Endothelial cell of umbilical vein (primary cell): ENCODE measurements at regions not wholly inside any gene's neighbourhood (a gene's known extent, or its start where the extent isn't known, plus 50 kb on each side); places are given as distances from the start of the nearest gene placed in this dataset.

ENCODE experiments used
- BruUV-seq: library from RNA; stranded (reverse); fragments of 400-500 nt; replicated peaks from 2 replicates; lab custom pipeline; 2021; lab: Mats Ljungman, UMichigan
- CTCF ChIA-PET: fragments of 300-600, 350-600 bp; sonication (Branson Sonifier 250); formaldehyde crosslinking; loops from one replicate; lab custom pipeline; 2021; ENCODE audit warnings: antibody characterized with exemption, inconsistent platforms; lab: Charles Lee
- POLR2A ChIA-PET: fragments of 300-600, 350-600 bp; sonication (Branson Sonifier 250); formaldehyde crosslinking; loops from one replicate; lab custom pipeline; 2021; ENCODE audit warnings: antibody characterized with exemption, inconsistent platforms; lab: Charles Lee
- DNase-seq: peaks from one replicate; pipeline ENCODE4 v3.0.0-alpha.2; 2011; ENCODE audit warnings: low read depth, low spot score
- FAIRE-seq: peaks from 2 replicates; lab custom pipeline; 2011; peaks lifted over from hg19 to GRCh38; lab: Jason Lieb, UNC
- H2AFZ ChIP-seq: 2 replicates; pipeline ENCODE4 v1.6.0; 2012; ENCODE audit warnings: low read depth, low read length, control low read depth, inconsistent platforms
- H3K27ac ChIP-seq: 2 replicates; pipeline ENCODE4 v1.5.1; 2011; ENCODE audit warnings: low read depth, mild to moderate bottlenecking, control low read depth, low read length, moderate library complexity; ENCODE audit not compliant: insufficient read depth
- H3K27me3 ChIP-seq, 2 experiments: 2 replicates each; pipeline versions ENCODE4 v1.6.0 to v1.6.1; 2011; ENCODE audit warnings: low read length in 2 of 2, mixed read lengths in 1 of 2; ENCODE audit not compliant: control insufficient read depth in 2 of 2, insufficient read depth in 2 of 2
- H3K36me3 ChIP-seq, 2 experiments: 2 replicates in 1 of 2; 3 replicates in 1 of 2; pipeline ENCODE4 v1.5.1; 2011; ENCODE audit warnings: low read length in 2 of 2, mild to moderate bottlenecking in 1 of 2, moderate library complexity in 1 of 2; ENCODE audit not compliant: control insufficient read depth in 2 of 2, insufficient read depth in 2 of 2; ENCODE audit errors: extremely low read depth in 1 of 2
- H3K4me1 ChIP-seq: 3 replicates; pipeline ENCODE4 v1.5.1; 2011; ENCODE audit warnings: mild to moderate bottlenecking, low read length; ENCODE audit not compliant: control insufficient read depth, insufficient read depth; ENCODE audit errors: extremely low read depth
- H3K4me2 ChIP-seq: 2 replicates; pipeline ENCODE4 v1.6.1; 2011; ENCODE audit warnings: low read length, control low read depth, mixed read lengths; ENCODE audit not compliant: insufficient read depth
- H3K4me3 ChIP-seq, 3 experiments: fragments of 200-600 bp in 1 of 3; sonication (generic), shearing (Covaris generic) in 1 of 3; replicated peaks in 1 of 3; 2 replicates each; pipeline ENCODE4 v1.5.1; 2011 to 2016; ENCODE audit warnings: control low read depth in 3 of 3, low read length in 3 of 3, mild to moderate bottlenecking in 2 of 3, inconsistent platforms in 1 of 3, low read depth in 1 of 3, moderate library complexity in 1 of 3; ENCODE audit not compliant: insufficient read depth in 1 of 3
- H3K79me2 ChIP-seq: 2 replicates; pipeline ENCODE4 v1.6.0; 2012; ENCODE audit warnings: low read length, inconsistent platforms; ENCODE audit not compliant: control insufficient read depth, insufficient read depth
- H3K9ac ChIP-seq: replicated peaks from 2 replicates; pipeline ENCODE3; 2011; ENCODE audit warnings: low read length, control low read depth; ENCODE audit not compliant: insufficient read depth; ENCODE audit errors: extremely low read depth
- H3K9me1 ChIP-seq: replicated peaks from 3 replicates; pipeline ENCODE4 v1.6.0; 2011; ENCODE audit warnings: mild to moderate bottlenecking, low read length; ENCODE audit not compliant: control insufficient read depth, insufficient read depth; ENCODE audit errors: extremely low read depth
- H3K9me3 ChIP-seq: replicated peaks from 2 replicates; pipeline ENCODE4 v1.5.1; 2012; ENCODE audit warnings: low read length, inconsistent platforms; ENCODE audit not compliant: control insufficient read depth, insufficient read depth
- H4K20me1 ChIP-seq: replicated peaks from 2 replicates; pipeline ENCODE3; 2011; ENCODE audit warnings: mild to moderate bottlenecking, low read length; ENCODE audit not compliant: control insufficient read depth, insufficient read depth; ENCODE audit errors: extremely low read depth
- EZH2 ChIP-seq: IDR thresholded peaks from 2 replicates; pipeline ENCODE4 v1.6.1; 2012; ENCODE audit warnings: borderline replicate concordance, low read depth, mild to moderate bottlenecking, moderate library complexity, low read length, inconsistent platforms; ENCODE audit not compliant: severe bottlenecking
- FOS ChIP-seq: IDR thresholded peaks from 2 replicates; pipeline ENCODE4 v1.6.1; 2011; ENCODE audit warnings: mild to moderate bottlenecking, low read length, moderate library complexity, borderline replicate concordance; ENCODE audit not compliant: insufficient read depth
- GATA2 ChIP-seq: IDR thresholded peaks from 2 replicates; pipeline ENCODE4 v1.7.0; 2011; ENCODE audit warnings: low read depth, mild to moderate bottlenecking, moderate library complexity, mixed read lengths, low read length; ENCODE audit not compliant: insufficient read length, insufficient read depth
- JUN ChIP-seq: IDR thresholded peaks from 2 replicates; pipeline ENCODE4 v1.6.1; 2011; ENCODE audit warnings: borderline replicate concordance, low read depth; ENCODE audit not compliant: insufficient read length, insufficient read depth
- MYC ChIP-seq: IDR thresholded peaks from one replicate; pipeline ENCODE4 v1.6.1; 2011; ENCODE audit warnings: mild to moderate bottlenecking, low read depth, low read length
- POLR2A ChIP-seq: IDR thresholded peaks from 2 replicates; pipeline ENCODE4 v1.6.1; 2012; ENCODE audit warnings: low read depth, mild to moderate bottlenecking, control low read depth, low read length
- POLR2AphosphoS5 ChIP-seq: IDR thresholded peaks from 2 replicates; pipeline ENCODE4 v1.6.1; 2012; ENCODE audit warnings: low read depth, mild to moderate bottlenecking, control low read depth, low read length, moderate library complexity; ENCODE audit not compliant: insufficient read depth
- dilution Hi-C: fragments of 300-500 bp; cut with MboI; formaldehyde crosslinking; loops from one replicate; pipeline ENCODE4 v1.15.0; 2019; ENCODE audit warnings: low sequenced_read_pairs; ENCODE audit not compliant: extremely low pct_ligation_motif_present
- intact Hi-C: fragments of 100-400 bp; cut with micrococcal nuclease; formaldehyde crosslinking; loops from one replicate; pipeline ENCODE4 v1.10.0; 2022
- TF ChIP-seq, protein P1 (sequence below), 2 donors: IDR thresholded peaks; 1 replicate in 1 of 2; 2 replicates in 1 of 2; pipeline ENCODE4 v1.5.1; 2011; ENCODE audit warnings: low read length in 2 of 2, mild to moderate bottlenecking in 2 of 2, moderate library complexity in 2 of 2, control low read depth in 1 of 2, inconsistent platforms in 1 of 2, low read depth in 1 of 2; ENCODE audit not compliant: insufficient read depth in 1 of 2; ENCODE audit errors: extremely low read depth in 1 of 2
- TF ChIP-seq, protein P2 (sequence below): IDR thresholded peaks from 2 replicates; pipeline ENCODE4 v1.6.1; 2011; ENCODE audit not compliant: insufficient read depth, insufficient read length

DNA sequence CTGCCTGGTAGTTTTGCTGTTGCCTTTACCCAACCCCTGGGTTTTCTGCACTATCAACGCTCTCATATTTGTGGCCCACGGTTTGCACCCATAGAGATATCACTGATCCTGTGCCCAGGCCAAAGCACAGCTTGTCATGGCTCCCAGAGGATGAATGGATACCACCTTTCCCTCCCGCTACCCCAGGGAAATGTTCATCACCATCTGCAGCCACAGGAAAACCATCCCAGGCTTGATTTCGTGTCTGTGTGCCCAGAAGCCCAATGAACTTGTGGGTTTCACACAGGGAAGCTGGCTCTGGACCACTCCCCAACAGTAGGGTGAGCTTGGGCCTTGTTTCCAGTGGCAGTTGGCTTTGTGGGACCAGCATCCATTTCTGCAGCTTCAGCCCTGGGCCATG lies 143.1 kb upstream of the GDF10 start:
- H2AFZ ChIP-seq, result no peak overlapping the region
- DNase-seq (no peak), FAIRE-seq (no peak)
- intact Hi-C loops (no loop called here), dilution Hi-C loops (no loop called here)
- no peaks in the 10 kb centered on the region for H3K36me3 ChIP-seq
- ChIA-PET CTCF (no interaction called here), POLR2A (no interaction called here)
- no peaks in the 10 kb centered on the region for H3K9me1 ChIP-seq
- H4K20me1 ChIP-seq, result no peaks in the 10 kb centered on the region
- TF ChIP-seq, protein P1, sequence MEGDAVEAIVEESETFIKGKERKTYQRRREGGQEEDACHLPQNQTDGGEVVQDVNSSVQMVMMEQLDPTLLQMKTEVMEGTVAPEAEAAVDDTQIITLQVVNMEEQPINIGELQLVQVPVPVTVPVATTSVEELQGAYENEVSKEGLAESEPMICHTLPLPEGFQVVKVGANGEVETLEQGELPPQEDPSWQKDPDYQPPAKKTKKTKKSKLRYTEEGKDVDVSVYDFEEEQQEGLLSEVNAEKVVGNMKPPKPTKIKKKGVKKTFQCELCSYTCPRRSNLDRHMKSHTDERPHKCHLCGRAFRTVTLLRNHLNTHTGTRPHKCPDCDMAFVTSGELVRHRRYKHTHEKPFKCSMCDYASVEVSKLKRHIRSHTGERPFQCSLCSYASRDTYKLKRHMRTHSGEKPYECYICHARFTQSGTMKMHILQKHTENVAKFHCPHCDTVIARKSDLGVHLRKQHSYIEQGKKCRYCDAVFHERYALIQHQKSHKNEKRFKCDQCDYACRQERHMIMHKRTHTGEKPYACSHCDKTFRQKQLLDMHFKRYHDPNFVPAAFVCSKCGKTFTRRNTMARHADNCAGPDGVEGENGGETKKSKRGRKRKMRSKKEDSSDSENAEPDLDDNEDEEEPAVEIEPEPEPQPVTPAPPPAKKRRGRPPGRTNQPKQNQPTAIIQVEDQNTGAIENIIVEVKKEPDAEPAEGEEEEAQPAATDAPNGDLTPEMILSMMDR (IDR thresholded peaks at IDR 0.05; ENCODE audit: extremely low read depth in 1 of 2, insufficient read depth in 1 of 2, low read depth in 1 of 2, low read length in 2 of 2), result no peak
- TF ChIP-seq FOS (no peak), MYC (no peak), GATA2 (no peak), EZH2 (no peak), POLR2A (no peak), JUN (no peak), POLR2AphosphoS5 (no peak)
- TF ChIP-seq, protein P2, sequence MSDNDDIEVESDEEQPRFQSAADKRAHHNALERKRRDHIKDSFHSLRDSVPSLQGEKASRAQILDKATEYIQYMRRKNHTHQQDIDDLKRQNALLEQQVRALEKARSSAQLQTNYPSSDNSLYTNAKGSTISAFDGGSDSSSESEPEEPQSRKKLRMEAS, result no peak
- no peak overlapping the region for H3K27ac ChIP-seq
- H3K4me3 ChIP-seq, result no peak overlapping the region
- no peaks in the 10 kb centered on the region for H3K79me2 ChIP-seq
- H3K9me3 ChIP-seq, result no peaks in the 10 kb centered on the region
- H3K27me3 ChIP-seq, result no peaks in the 10 kb centered on the region
- BruUV-seq, result no TSS peak
- H3K9ac ChIP-seq, result no peak overlapping the region
- no peak overlapping the region for H3K4me2 ChIP-seq
- no peaks in the 10 kb centered on the region for H3K4me1 ChIP-seq
